ENCODE measurements at regions not wholly inside any gene's neighbourhood (a gene's known extent, or its start where the extent isn't known, plus 50 kb on each side); places are given as distances from the start of the nearest gene placed in this dataset.

- peak; percentile 39 for ATAC-seq
Measured at GRCh38 chrX:39969819-39970504, 127.8 kb downstream of the BCOR start.

DNA sequence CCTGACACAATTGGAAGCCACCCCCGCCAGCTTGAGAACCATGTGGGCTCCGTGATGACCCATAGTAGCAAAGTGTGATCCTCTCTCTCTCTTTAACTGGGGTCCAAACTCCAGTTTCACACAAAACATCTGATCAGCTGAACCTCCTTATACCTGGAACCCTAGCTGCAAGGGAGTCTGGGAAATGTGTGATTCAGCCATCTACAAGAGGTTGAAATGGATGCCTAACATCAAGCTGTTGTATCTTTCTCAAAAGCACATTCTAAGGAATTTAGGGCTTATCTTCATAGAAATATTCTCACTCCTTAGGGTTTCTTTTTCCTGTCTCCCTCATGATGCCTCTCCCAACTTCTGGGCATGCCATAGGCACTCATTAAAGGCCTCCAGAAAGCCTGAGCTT, 126.0 kb downstream of the BCOR start:
- no peak for ATAC-seq

GRCh38 chrX:39972340-39972739, 125.4 kb downstream of the BCOR start:
- no peak for ATAC-seq

DNA sequence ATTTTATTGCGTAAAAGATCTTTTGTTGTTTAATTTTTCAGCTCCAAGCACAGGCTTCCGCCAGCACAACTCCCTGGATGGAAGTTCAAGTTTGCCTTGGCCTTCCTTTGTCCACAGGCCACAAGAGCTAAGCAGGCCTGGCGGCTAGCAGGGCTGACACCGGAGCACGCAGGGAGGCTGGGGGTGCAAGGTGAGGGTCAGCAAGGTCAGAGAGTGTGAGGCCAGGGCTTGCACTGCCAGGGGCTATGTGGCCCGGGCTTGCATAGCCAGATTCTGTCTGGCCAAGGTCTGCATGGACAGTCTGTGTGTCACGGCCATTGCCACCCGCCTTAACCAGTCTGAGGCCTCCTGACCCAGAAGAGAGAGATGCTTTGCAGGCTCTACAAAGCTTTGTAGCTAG, 123.9 kb downstream of the BCOR start:
- no peak for ATAC-seq

- ATAC-seq: no peak
Measured at GRCh38 chrX:39974270-39974669, 123.5 kb downstream of the BCOR start.

DNA sequence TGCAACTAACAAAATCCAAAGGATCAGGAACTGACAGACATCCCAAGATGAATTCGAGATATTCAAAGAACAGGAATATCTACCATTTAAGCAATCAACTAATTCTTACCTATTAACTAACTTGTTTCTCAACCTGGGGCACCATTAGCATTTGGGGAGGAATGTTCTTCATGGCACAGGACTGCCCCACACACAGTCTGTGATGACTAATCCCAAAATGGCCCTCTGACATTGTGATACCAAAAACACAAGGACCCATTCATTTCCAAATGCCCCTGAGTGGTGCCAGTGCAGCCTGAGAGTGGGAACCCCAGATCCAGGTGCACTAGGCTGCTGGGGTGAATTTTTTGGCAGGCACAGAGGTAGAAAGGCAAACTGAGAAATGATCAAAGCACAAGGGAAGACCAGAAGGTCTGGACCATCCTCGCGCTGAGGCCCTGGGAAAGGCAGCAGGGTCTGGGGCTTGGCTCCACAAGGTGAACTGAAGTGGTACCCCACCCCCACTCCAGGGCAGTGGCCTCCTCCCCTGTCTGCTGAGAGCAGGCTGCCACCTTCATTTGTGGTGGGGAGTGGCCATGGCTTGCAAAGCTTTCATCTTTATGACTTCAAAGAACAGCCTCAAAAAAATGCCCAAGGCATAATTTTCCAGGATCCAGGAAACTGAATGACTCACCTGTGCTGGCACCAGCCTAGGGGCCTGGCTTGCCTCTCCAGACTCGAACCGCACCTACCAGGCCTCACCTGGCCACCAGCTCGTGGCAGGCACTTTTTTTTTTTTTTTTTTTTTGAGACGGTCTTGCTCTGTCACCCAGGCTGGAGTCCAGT, 122.4 kb downstream of the BCOR start:
- peak; percentile 78 for ATAC-seq

DNA sequence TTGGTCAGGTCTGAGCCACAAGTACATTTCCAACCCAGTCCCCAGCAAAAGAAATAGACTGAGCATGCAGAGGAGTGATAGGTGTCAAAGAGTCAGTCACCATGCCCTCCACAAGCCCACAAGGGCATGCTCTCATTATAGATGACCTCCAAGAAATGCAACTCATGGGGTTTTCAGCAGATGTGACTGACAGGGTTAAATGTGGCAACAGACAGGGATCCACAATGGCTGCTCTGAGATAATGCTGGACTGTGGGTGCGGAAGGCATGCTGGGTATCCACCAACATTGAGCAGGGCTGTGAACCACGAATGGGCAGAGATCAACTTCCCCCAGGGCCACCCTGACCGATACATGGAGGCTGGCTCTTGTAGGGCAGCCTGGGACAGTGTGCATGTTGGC, 115.8 kb downstream of the BCOR start:
- ATAC-seq: no peak

DNA sequence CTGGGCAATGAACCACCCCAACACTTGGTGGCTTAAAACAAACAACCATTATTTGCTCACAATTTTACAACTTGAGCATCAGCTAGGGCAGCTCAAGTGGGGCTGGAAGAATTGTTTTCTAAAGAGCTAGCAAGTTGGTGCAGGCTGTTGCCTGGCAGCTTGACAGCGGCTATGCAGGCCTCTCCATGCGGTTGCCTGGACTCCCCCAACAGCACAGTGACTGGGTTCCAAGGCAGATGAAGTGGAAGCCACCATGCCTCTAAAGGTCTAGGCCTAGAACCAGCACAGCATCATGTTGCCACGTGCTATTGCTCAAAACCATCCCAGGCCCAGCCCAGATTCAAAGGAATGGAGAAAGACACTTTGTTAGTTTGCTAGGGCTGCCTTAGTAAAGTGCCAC, 114.8 kb downstream of the BCOR start:
- ATAC-seq: peak; percentile 11

DNA sequence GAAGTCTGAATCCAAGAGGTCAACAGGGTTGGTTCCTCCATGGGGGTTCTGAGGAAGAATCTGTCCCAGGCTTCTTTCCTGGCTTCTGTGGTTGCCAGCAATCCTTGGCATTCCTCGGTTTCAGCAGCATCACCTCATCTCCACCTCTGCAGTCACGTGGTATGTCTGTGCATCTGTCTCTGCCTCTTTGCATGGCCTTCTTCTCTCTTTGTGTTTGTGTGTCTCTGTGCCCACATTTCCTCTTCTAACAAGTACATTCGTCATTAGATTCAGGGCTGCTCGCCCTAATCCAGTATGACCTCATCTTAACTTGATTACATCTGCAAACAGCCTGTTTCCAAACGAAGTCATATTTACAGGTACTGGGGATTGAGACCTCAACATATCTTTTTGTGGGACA, 114.0 kb downstream of the BCOR start:
- peak; percentile 45 for ATAC-seq

- ATAC-seq: peak; percentile 66
Measured at GRCh38 chrX:39984191-39984956, 113.4 kb downstream of the BCOR start.

GRCh38 chrX:39985071-39985470, 112.7 kb downstream of the BCOR start:
- no peak for ATAC-seq

- ATAC-seq: no peak
Measured at GRCh38 chrX:39985551-39985950, 112.2 kb downstream of the BCOR start.

DNA sequence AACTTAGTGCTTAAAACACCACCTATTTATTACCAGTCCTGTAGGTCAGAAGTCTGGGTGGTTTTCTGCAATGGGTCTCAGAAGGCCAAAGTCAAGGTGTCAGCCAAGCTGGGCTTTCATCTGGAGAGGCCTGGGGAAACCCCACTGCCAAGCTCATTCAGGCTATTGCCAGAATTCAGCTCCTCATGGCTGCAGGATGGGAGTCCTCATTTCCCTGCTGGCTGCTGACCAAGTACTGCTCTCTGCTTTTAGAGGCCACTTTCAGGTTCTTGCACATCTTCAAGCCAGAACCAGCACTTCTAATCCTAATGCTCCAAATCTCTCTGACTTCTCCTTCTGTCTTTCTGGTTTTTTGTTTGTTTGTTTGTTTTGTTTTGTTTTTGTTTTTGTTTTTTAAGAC, 109.3 kb downstream of the BCOR start:
- no peak for ATAC-seq

GRCh38 chrX:39990388-39990787, 107.4 kb downstream of the BCOR start:
- ATAC-seq: no peak

GRCh38 chrX:39992300-39992699, 105.5 kb downstream of the BCOR start:
- ATAC-seq: no peak

GRCh38 chrX:39995457-39995856, 102.3 kb downstream of the BCOR start:
- no peak for ATAC-seq

- ATAC-seq: no peak
Measured at GRCh38 chrX:39996536-39996935, 101.2 kb downstream of the BCOR start.

GRCh38 chrX:39998636-39999406, 98.9 kb downstream of the BCOR start:
- ATAC-seq: peak; percentile 82

All from esophagus mucosa (tissue), 1 donor.